Uterus (tissue), 2 donors: ENCODE measurements at regions not wholly inside any gene's neighbourhood (a gene's known extent, or its start where the extent isn't known, plus 50 kb on each side); places are given as distances from the start of the nearest gene placed in this dataset.

Source experiments
- POLR2A ChIP-seq, 2 donors: fragments of 450-650 bp; IDR thresholded peaks; one replicate each; pipeline ENCODE4 v1.6.1; 2016; ENCODE audit warnings: antibody characterized with exemption in 2 of 2, mild to moderate bottlenecking in 1 of 2, moderate library complexity in 1 of 2
- TF ChIP-seq, protein P1 (sequence below), 4 experiments: fragments of 200-600 bp in 2 of 4; fragments of 450-650 bp in 2 of 4; sonication (generic) in 2 of 4; IDR thresholded peaks; one replicate each; pipeline ENCODE4 v1.5.1; 2016 to 2019; ENCODE audit warnings: antibody characterized with exemption in 4 of 4, mild to moderate bottlenecking in 2 of 4, moderate library complexity in 1 of 4

- TF ChIP-seq, protein P1, sequence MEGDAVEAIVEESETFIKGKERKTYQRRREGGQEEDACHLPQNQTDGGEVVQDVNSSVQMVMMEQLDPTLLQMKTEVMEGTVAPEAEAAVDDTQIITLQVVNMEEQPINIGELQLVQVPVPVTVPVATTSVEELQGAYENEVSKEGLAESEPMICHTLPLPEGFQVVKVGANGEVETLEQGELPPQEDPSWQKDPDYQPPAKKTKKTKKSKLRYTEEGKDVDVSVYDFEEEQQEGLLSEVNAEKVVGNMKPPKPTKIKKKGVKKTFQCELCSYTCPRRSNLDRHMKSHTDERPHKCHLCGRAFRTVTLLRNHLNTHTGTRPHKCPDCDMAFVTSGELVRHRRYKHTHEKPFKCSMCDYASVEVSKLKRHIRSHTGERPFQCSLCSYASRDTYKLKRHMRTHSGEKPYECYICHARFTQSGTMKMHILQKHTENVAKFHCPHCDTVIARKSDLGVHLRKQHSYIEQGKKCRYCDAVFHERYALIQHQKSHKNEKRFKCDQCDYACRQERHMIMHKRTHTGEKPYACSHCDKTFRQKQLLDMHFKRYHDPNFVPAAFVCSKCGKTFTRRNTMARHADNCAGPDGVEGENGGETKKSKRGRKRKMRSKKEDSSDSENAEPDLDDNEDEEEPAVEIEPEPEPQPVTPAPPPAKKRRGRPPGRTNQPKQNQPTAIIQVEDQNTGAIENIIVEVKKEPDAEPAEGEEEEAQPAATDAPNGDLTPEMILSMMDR (IDR thresholded peaks at IDR 0.05) = no peak
- no peak for TF ChIP-seq POLR2A (IDR thresholded peaks at IDR 0.05)
Observed at GRCh38 chr10:120989996-120990598, 138.9 kb downstream of the WDR11 start.
